Lower leg skin (tissue), 3 donors: ENCODE measurements at regions not wholly inside any gene's neighbourhood (a gene's known extent, or its start where the extent isn't known, plus 50 kb on each side); places are given as distances from the start of the nearest gene placed in this dataset.

Experiments used
- POLR2A ChIP-seq, 2 donors: fragments of 450-650 bp; IDR thresholded peaks; one replicate each; pipeline ENCODE4 v1.6.1; 2016 to 2017; ENCODE audit warnings: antibody characterized with exemption in 2 of 2, mild to moderate bottlenecking in 1 of 2, moderate library complexity in 1 of 2
- TF ChIP-seq, protein P1 (sequence below), 3 donors: fragments of 450-650 bp; IDR thresholded peaks; one replicate each; pipeline ENCODE4 v1.5.1; 2016; ENCODE audit warnings: antibody characterized with exemption in 3 of 3, mild to moderate bottlenecking in 3 of 3, moderate library complexity in 2 of 3

DNA sequence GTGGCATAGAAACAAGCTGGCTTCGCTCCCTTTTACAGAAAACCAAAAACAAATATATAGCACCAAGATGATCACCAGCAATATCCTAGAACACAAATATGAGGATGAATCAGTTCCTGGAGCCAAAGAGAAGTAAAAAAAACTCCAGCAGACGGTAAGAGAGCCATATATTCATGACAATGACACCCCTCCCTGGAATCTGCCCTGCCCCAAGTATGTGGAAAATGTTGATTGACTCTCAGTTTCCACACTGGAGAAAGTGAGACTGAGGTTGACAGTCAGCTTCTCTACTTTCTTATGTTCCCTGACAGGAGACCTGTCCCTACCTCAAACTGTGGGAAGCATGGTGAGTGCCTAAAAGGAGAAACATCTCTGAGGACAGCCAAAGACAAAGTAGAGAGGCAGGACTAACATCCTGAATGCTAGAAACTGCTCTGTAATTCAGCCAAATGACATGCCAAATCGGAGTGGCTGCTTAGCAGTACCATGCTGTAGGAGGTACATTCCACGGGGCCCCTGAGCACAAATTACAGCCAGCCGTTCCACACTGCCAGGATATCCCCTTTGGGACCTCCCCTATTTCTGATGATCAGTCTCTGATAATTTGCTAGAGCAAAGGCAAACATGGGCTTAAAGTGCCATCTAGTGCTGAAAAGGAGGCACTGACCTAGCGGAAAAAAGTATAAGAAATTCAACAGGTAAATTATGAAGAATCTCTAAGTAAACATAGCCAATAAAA is 424.0 kb upstream of the RGMB start:
- TF ChIP-seq, protein P1, sequence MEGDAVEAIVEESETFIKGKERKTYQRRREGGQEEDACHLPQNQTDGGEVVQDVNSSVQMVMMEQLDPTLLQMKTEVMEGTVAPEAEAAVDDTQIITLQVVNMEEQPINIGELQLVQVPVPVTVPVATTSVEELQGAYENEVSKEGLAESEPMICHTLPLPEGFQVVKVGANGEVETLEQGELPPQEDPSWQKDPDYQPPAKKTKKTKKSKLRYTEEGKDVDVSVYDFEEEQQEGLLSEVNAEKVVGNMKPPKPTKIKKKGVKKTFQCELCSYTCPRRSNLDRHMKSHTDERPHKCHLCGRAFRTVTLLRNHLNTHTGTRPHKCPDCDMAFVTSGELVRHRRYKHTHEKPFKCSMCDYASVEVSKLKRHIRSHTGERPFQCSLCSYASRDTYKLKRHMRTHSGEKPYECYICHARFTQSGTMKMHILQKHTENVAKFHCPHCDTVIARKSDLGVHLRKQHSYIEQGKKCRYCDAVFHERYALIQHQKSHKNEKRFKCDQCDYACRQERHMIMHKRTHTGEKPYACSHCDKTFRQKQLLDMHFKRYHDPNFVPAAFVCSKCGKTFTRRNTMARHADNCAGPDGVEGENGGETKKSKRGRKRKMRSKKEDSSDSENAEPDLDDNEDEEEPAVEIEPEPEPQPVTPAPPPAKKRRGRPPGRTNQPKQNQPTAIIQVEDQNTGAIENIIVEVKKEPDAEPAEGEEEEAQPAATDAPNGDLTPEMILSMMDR (IDR thresholded peaks at IDR 0.05), result no peak
- no peak for TF ChIP-seq POLR2A (IDR thresholded peaks at IDR 0.05)
